K562 (cell line): ENCODE measurements at regions not wholly inside any gene's neighbourhood (a gene's known extent, or its start where the extent isn't known, plus 50 kb on each side); places are given as distances from the start of the nearest gene placed in this dataset.
A peak's percentile ranks its signal among the peaks of the same experiment; 100 is the strongest.

Experiments
- ATAC-seq: fragments of 200-7000 bp; cut with Tn5 transposase; 3 replicates; pipeline ENCODE4 v1.9.1; 2020; ENCODE audit warnings: moderate library complexity
- BruUV-seq: library from RNA; stranded (reverse); fragments of 400-500 nt; replicated peaks from 2 replicates; lab custom pipeline; 2021; lab: Mats Ljungman, UMichigan
- CTCF ChIA-PET: fragments of 300-600 bp; formaldehyde crosslinking; extraction: SDS; loops from one replicate; lab custom pipeline; 2021; ENCODE audit warnings: low intra/inter-chr PET ratio; lab: Yijun Ruan, JAX
- POLR2A ChIA-PET: fragments of 300-600, 350-650 bp; sonication (Branson Sonifier 250); formaldehyde crosslinking; extraction: SDS; loops from one replicate; lab custom pipeline; 2021; ENCODE audit warnings: antibody characterized with exemption, inconsistent platforms; lab: Yijun Ruan, JAX
- DNase-seq, 4 experiments: peaks; one replicate each; pipeline versions ENCODE4 v3.0.0 to v3.0.0-alpha.2; 2011 to 2018; ENCODE audit warnings: low spot score in 3 of 4, mixed read lengths in 3 of 4; ENCODE audit errors: extremely low read depth in 1 of 4
- FAIRE-seq: peaks from 2 replicates; lab custom pipeline; 2011; peaks lifted over from hg19 to GRCh38; lab: Jason Lieb, UNC
- H2AFZ ChIP-seq: 2 replicates; pipeline ENCODE4 v1.6.0; 2011; ENCODE audit warnings: low read depth, low read length, control low read depth, inconsistent platforms
- H3K27ac ChIP-seq: fragments of 200-600 bp; 3 replicates; pipeline ENCODE4 v1.8.0; 2011; ENCODE audit warnings: low read depth, mild to moderate bottlenecking, control low read depth, inconsistent platforms, low read length, moderate library complexity, mixed read lengths; ENCODE audit errors: extremely low read depth
- H3K27me3 ChIP-seq, 2 experiments: fragments of 300-600 bp in 1 of 2; 2 replicates in 1 of 2; 3 replicates in 1 of 2; pipeline versions ENCODE4 v1.6.0 to v1.8.0; 2011; ENCODE audit warnings: inconsistent platforms in 2 of 2, low read length in 2 of 2, mild to moderate bottlenecking in 1 of 2, mixed read lengths in 1 of 2, moderate library complexity in 1 of 2; ENCODE audit not compliant: control insufficient read depth in 2 of 2, insufficient read depth in 2 of 2
- H3K36me3 ChIP-seq: fragments of 300-600 bp; 3 replicates; pipeline ENCODE4 v1.8.0; 2011; ENCODE audit warnings: mild to moderate bottlenecking, low read length, inconsistent platforms; ENCODE audit not compliant: control insufficient read depth, insufficient read depth
- H3K4me1 ChIP-seq, 2 experiments: fragments of 200-600 bp in 1 of 2; replicated peaks in 1 of 2; 2 replicates in 1 of 2; 3 replicates in 1 of 2; pipeline versions ENCODE4 v1.5.1 to v1.8.0; 2011; ENCODE audit warnings: inconsistent platforms in 2 of 2, low read length in 2 of 2, mild to moderate bottlenecking in 1 of 2, mixed read lengths in 1 of 2, moderate library complexity in 1 of 2; ENCODE audit not compliant: control insufficient read depth in 2 of 2, insufficient read depth in 2 of 2
- H3K4me2 ChIP-seq: 2 replicates; pipeline ENCODE4 v1.6.1; 2011; ENCODE audit warnings: low read length, control low read depth, inconsistent platforms, mixed read lengths; ENCODE audit not compliant: insufficient read depth
- H3K4me3 ChIP-seq: fragments of 200-600 bp; sonication (generic), shearing (Covaris generic); 2 replicates; pipeline ENCODE4 v1.5.1; 2016; ENCODE audit warnings: control low read depth, inconsistent platforms
- H3K79me2 ChIP-seq: fragments of 200-600 bp; 3 replicates; pipeline ENCODE4 v1.8.0; 2011; ENCODE audit warnings: low read length, inconsistent platforms; ENCODE audit not compliant: control insufficient read depth, insufficient read depth
- H3K9ac ChIP-seq, 2 experiments: 2 replicates each; pipeline versions ENCODE4 v1.6.0 to v1.6.1; 2011; ENCODE audit warnings: low read depth in 2 of 2, low read length in 2 of 2, control low read depth in 1 of 2, inconsistent platforms in 1 of 2, mild to moderate bottlenecking in 1 of 2, mixed read lengths in 1 of 2; ENCODE audit not compliant: insufficient read depth in 1 of 2
- H3K9me1 ChIP-seq: one replicate; pipeline ENCODE4 v1.6.0; 2011; ENCODE audit warnings: inconsistent platforms, mild to moderate bottlenecking, low read length, moderate library complexity; ENCODE audit not compliant: control insufficient read depth, insufficient read depth
- H3K9me3 ChIP-seq: replicated peaks from 2 replicates; pipeline ENCODE4 v1.5.1; 2011; ENCODE audit warnings: low read depth, low read length, inconsistent platforms; ENCODE audit not compliant: control insufficient read depth, insufficient read depth
- H4K20me1 ChIP-seq: replicated peaks from 2 replicates; pipeline ENCODE4 v1.6.1; 2011; ENCODE audit warnings: low read length, inconsistent platforms, mixed read lengths; ENCODE audit not compliant: control insufficient read depth, insufficient read depth
- ETV1 ChIP-seq: fragments of 450-650 bp; conservative IDR thresholded peaks from 2 replicates; pipeline ENCODE4 v1.6.1; 2016; ENCODE audit warnings: missing genetic modification characterization, control low read depth, low read depth, missing compliant biosample characterization
- PHF8 ChIP-seq: fragments of 200-600 bp; sonication (generic); IDR thresholded peaks from 2 replicates; pipeline ENCODE4 v1.6.1; 2012; ENCODE audit warnings: mixed run types, mild to moderate bottlenecking, inconsistent platforms, low read length, moderate library complexity, borderline replicate concordance
- POLR2A ChIP-seq: fragments of 450-650 bp; conservative IDR thresholded peaks from 2 replicates; pipeline ENCODE4 v1.6.1; 2016
- POLR2AphosphoS5 ChIP-seq: IDR thresholded peaks from 2 replicates; pipeline ENCODE4 v1.6.1; 2011; ENCODE audit warnings: mild to moderate bottlenecking, low read depth, low read length, moderate library complexity; ENCODE audit not compliant: control insufficient read depth, insufficient read depth
- ZC3H4 ChIP-seq: sonication (generic); formaldehyde crosslinking; IDR thresholded peaks from 2 replicates; pipeline ENCODE4 v1.9.0; 2021; ENCODE audit warnings: missing genetic modification reagents, borderline replicate concordance
- ZNF133 ChIP-seq: fragments of 250-450 bp; sonication (Bioruptor Pico); IDR thresholded peaks from 2 replicates; pipeline ENCODE4 v1.4.0; 2020; ENCODE audit warnings: mild to moderate bottlenecking
- ZNF398 ChIP-seq: fragments of 250-450 bp; sonication (Bioruptor Pico); IDR thresholded peaks from 2 replicates; pipeline ENCODE4 v1.8.0; 2021; ENCODE audit warnings: moderate library complexity, mild to moderate bottlenecking, inconsistent platforms
- ZNF696 ChIP-seq: fragments of 250-450 bp; sonication (Bioruptor Pico); conservative IDR thresholded peaks from 2 replicates; pipeline ENCODE4 v1.4.0; 2020; ENCODE audit warnings: mild to moderate bottlenecking, moderate library complexity
- WGBS: fragments of 100-300 bp; shearing (Covaris generic); methylation state at CpG from one replicate; pipeline ENCODE4 v1.1.6; 2016; ENCODE audit warnings: low coverage, mixed read lengths; ENCODE audit not compliant: insufficient coverage; ENCODE audit errors: missing lambda C conversion rate; 5-methylcytosine and 5-hydroxymethylcytosine counted together
- in situ Hi-C: fragments of 300-500 bp; cut with MboI; formaldehyde crosslinking; loops from 4 replicates; pipeline ENCODE4 v1.15.0; 2018; ENCODE audit warnings: inconsistent platforms, mixed read lengths
- intact Hi-C: fragments of 100-400 bp; cut with micrococcal nuclease; formaldehyde crosslinking; loops from 2 replicates; pipeline ENCODE4 v1.14.2; 2022
- TF ChIP-seq, protein P1 (sequence below): sonication (generic); formaldehyde crosslinking; IDR thresholded peaks from 2 replicates; pipeline ENCODE4 v1.9.0; 2022; ENCODE audit warnings: mild to moderate bottlenecking, missing genetic modification reagents

- FAIRE-seq, result no peak
- no peaks in the 10 kb centered on the region for H4K20me1 ChIP-seq
- 85% methylated on average over 1 of the region's 1 CpG for WGBS
- H3K27ac ChIP-seq, result no peak overlapping the region
- TF ChIP-seq, protein P1, sequence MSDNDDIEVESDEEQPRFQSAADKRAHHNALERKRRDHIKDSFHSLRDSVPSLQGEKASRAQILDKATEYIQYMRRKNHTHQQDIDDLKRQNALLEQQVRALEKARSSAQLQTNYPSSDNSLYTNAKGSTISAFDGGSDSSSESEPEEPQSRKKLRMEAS, result no peak
- TF ChIP-seq PHF8, result no peak
- TF ChIP-seq ZNF398 (CRISPR knock-in tag), result no peak
- TF ChIP-seq POLR2AphosphoS5, result no peak
- TF ChIP-seq POLR2A, result no peak
- TF ChIP-seq ETV1 (tag), result no peak
- TF ChIP-seq ZNF133, result no peak
- TF ChIP-seq ZNF696 (CRISPR knock-in tag), result no peak
- TF ChIP-seq ZC3H4 (CRISPR knock-in tag), result no peak
- in situ Hi-C loops, result no loop called here
- H3K9me1 ChIP-seq, result no peaks in the 10 kb centered on the region
- no peaks in the 10 kb centered on the region for H3K36me3 ChIP-seq
- H3K9ac ChIP-seq, result no peak overlapping the region
- H2AFZ ChIP-seq, result no peak overlapping the region
- no peak overlapping the region for H3K4me3 ChIP-seq
- intact Hi-C loops, result no loop called here
- no peaks in the 10 kb centered on the region for H3K79me2 ChIP-seq
- H3K4me1 ChIP-seq, result no peaks in the 10 kb centered on the region; a peak in 1 of 5 replicates
- ChIA-PET POLR2A (no interaction called here), CTCF (no interaction called here)
- H3K9me3 ChIP-seq, result no peaks in the 10 kb centered on the region
- peak; percentile 42; the same call in 2 of the 3 replicates for ATAC-seq
- no peaks in the 10 kb centered on the region for H3K27me3 ChIP-seq
- no peak for DNase-seq
- no TSS peak for BruUV-seq
- H3K4me2 ChIP-seq, result no peak overlapping the region
Measured at GRCh38 chr4:123163501-123163900, 233.1 kb upstream of the SPRY1 start.
